Astrocyte of the spinal cord (primary cell): ENCODE measurements at regions not wholly inside any gene's neighbourhood (a gene's known extent, or its start where the extent isn't known, plus 50 kb on each side); places are given as distances from the start of the nearest gene placed in this dataset.
"Not testable (repeated sequence)": the region's sequence is repeated elsewhere in the genome, so short reads cannot be mapped to it uniquely, and the experiment has no call there.

Source experiments
- DNase-seq: peaks from one replicate; pipeline ENCODE4 v3.0.0; 2011; ENCODE audit warnings: low read depth, low spot score
- H3K4me3 ChIP-seq: 2 replicates; pipeline ENCODE4 v1.5.1; 2011; ENCODE audit warnings: low read depth, mild to moderate bottlenecking, low read length, moderate library complexity
- CTCF ChIP-seq: IDR thresholded peaks from 2 replicates; pipeline ENCODE4 v1.5.1; 2012; ENCODE audit warnings: low read depth, mild to moderate bottlenecking, low read length, inconsistent platforms
- in situ Hi-C: cut with HindIII; loops from 2 replicates; pipeline ENCODE4 v1.10.0; 2017; ENCODE audit warnings: low sequenced_read_pairs

- no peak overlapping the region for H3K4me3 ChIP-seq
- DNase-seq, result peak; percentile 15
- in situ Hi-C loops, result no loop called here
- TF ChIP-seq CTCF, result no peak
Measured at GRCh38 chr13:65112123-65112522, 2118.0 kb downstream of the PCDH9 start.

- in situ Hi-C loops, result no loop called here
- no peak for DNase-seq
- H3K4me3 ChIP-seq, result no peak overlapping the region
- no peak for TF ChIP-seq CTCF
Measured at GRCh38 chr13:65111223-65111622, 2118.9 kb downstream of the PCDH9 start.

- peak; percentile 24 for DNase-seq
- in situ Hi-C loops, H3K4me3 ChIP-seq: not testable (repeated sequence)
Measured at GRCh38 chr13:65104436-65104835, 2125.7 kb downstream of the PCDH9 start.

- no peak overlapping the region for H3K4me3 ChIP-seq
- in situ Hi-C loops, result no loop called here
- TF ChIP-seq CTCF, result no peak
- DNase-seq, result no peak
Measured at GRCh38 chr13:65103351-65103750, 2126.8 kb downstream of the PCDH9 start.

- no peak overlapping the region for H3K4me3 ChIP-seq
- no peak for TF ChIP-seq CTCF
- no peak for DNase-seq
- in situ Hi-C loops, result no loop called here
Measured at GRCh38 chr13:65095161-65096082, 2134.7 kb downstream of the PCDH9 start.

GRCh38 chr13:65093357-65093756 lies 2136.8 kb downstream of the PCDH9 start:
- no peak for DNase-seq
- in situ Hi-C loops, result no loop called here
- no peak overlapping the region for H3K4me3 ChIP-seq
- no peak for TF ChIP-seq CTCF

- in situ Hi-C loops, result no loop called here
- TF ChIP-seq CTCF, result no peak
Measured at GRCh38 chr13:65091031-65091430, 2139.1 kb downstream of the PCDH9 start.

More at GRCh38 chr13:65091031-65091430, 2139.1 kb downstream of the PCDH9 start:
- DNase-seq, result no peak
- H3K4me3 ChIP-seq, result no peak overlapping the region
